Spleen (tissue), 11 donors: ENCODE measurements at regions not wholly inside any gene's neighbourhood (a gene's known extent, or its start where the extent isn't known, plus 50 kb on each side); places are given as distances from the start of the nearest gene placed in this dataset.

ENCODE experiments used
- DNase-seq: peaks from one replicate; pipeline ENCODE4 v3.0.0-alpha.2; 2020
- H3K27ac ChIP-seq, 8 donors: fragments of 200-600 bp; sonication (generic) in 7 of 8; 1 replicate in 4 of 8; 2 replicates in 4 of 8; pipeline versions ENCODE4 v1.5.0 to v1.8.0; 2016 to 2021; ENCODE audit warnings: inconsistent platforms in 4 of 8, mild to moderate bottlenecking in 4 of 8, moderate library complexity in 1 of 8
- H3K27me3 ChIP-seq, 7 donors: fragments of 200-600 bp; sonication (generic) in 6 of 7; replicated peaks in 1 of 7; 1 replicate in 4 of 7; 2 replicates in 3 of 7; pipeline versions ENCODE4 v1.5.0 to v1.8.0; 2016 to 2021; ENCODE audit warnings: inconsistent platforms in 3 of 7, mild to moderate bottlenecking in 1 of 7
- H3K36me3 ChIP-seq, 6 donors: fragments of 200-600 bp; sonication (generic) in 5 of 6; 1 replicate in 4 of 6; 2 replicates in 2 of 6; pipeline versions ENCODE4 v1.5.0 to v1.8.0; 2016 to 2021; ENCODE audit warnings: inconsistent platforms in 2 of 6
- H3K4me1 ChIP-seq, 6 donors: fragments of 200-600 bp; sonication (generic) in 5 of 6; 1 replicate in 3 of 6; 2 replicates in 3 of 6; pipeline versions ENCODE4 v1.5.0 to v1.8.0; 2016 to 2021; ENCODE audit warnings: inconsistent platforms in 3 of 6
- H3K4me3 ChIP-seq, 8 donors: fragments of 200-600 bp; sonication (generic) in 7 of 8; 1 replicate in 4 of 8; 2 replicates in 4 of 8; pipeline versions ENCODE4 v1.5.0 to v1.8.0; 2016 to 2021; ENCODE audit warnings: inconsistent platforms in 4 of 8, mild to moderate bottlenecking in 4 of 8, moderate library complexity in 2 of 8
- H3K9me3 ChIP-seq, 8 donors: fragments of 200-600 bp; sonication (generic) in 7 of 8; 1 replicate in 4 of 8; 2 replicates in 4 of 8; pipeline versions ENCODE4 v1.5.0 to v1.8.0; 2016 to 2021; ENCODE audit warnings: inconsistent platforms in 4 of 8
- CTCF ChIP-seq, 11 experiments: fragments of 200-600 bp in 7 of 11; fragments of 450-650 bp in 4 of 11; sonication (generic) in 4 of 11; IDR thresholded peaks in 8 of 11; conservative IDR thresholded peaks in 3 of 11; 1 replicate in 7 of 11; 2 replicates in 4 of 11; pipeline versions ENCODE4 v1.4.0 to v1.8.0; 2016 to 2021; ENCODE audit warnings: antibody characterized with exemption in 11 of 11, inconsistent platforms in 4 of 11, mild to moderate bottlenecking in 1 of 11
- POLR2A ChIP-seq, 3 donors: fragments of 450-650 bp; IDR thresholded peaks; one replicate each; pipeline ENCODE4 v1.5.1; 2017; ENCODE audit warnings: antibody characterized with exemption in 3 of 3, mild to moderate bottlenecking in 1 of 3
- POLR2AphosphoS5 ChIP-seq, 3 donors: sonication (generic); formaldehyde crosslinking; IDR thresholded peaks; one replicate each; pipeline ENCODE4 v1.5.1; 2017; ENCODE audit warnings: antibody characterized with exemption in 3 of 3
- WGBS, 5 donors: extraction: QIAGEN DNeasy Blood & Tissue Kit in 3 of 5; methylation state at CpG; one replicate each; pipeline versions ENCODE4 v1.1.5 to v1.1.7; 2013 to 2018; 5-methylcytosine and 5-hydroxymethylcytosine counted together
- intact Hi-C: fragments of 100-400 bp; cut with DNase I; formaldehyde crosslinking; loops from one replicate; pipeline ENCODE4 v1.15.0; 2023; ENCODE audit warnings: low total_unique reads
- donor health status: healthy with polysubstance abuse.
- donor health status: DM: no; HTN: no; CAD: no; lungs with moderate emphysema.
- donor health status: DM: no; HTN: no; CAD: no.
- donor health status: Bipolar disorder and iron deficiency.
- donor health status: healthy.
- donor health status: DM: no; HTN: no; CAD: no.
- donor health status: DM: yes; HTN: yes; CAD: no.

GRCh38 chrX:443536-444210, 57.0 kb upstream of the PPP2R3B start:
- Histone ChIP-seq H3K4me1 (no peaks in the 10 kb centered on the region), H3K9me3 (peaks cover 0 to 4% (median 0%) of the 10 kb centered on the region in 8 donors), H3K27me3 (peaks cover 0 to 7% (median 0%) of the 10 kb centered on the region in 7 donors), H3K27ac (no peak overlapping the region), H3K4me3 (no peak overlapping the region), H3K36me3 (no peaks in the 10 kb centered on the region)
- intact Hi-C loops: no loop called here
- WGBS, 5 donors: 61 to 72% (median 64%) methylated on average over 11 of the region's 11 CpGs
- TF ChIP-seq POLR2A (IDR thresholded peaks at IDR 0.05): no peak
- TF ChIP-seq POLR2AphosphoS5 (IDR thresholded peaks at IDR 0.05): no peak
- no peak for TF ChIP-seq CTCF (IDR thresholded peaks at IDR 0.05 in 8 of 11, conservative IDR thresholded peaks at IDR 0.05 in 3 of 11)
- peak; percentile 19 for DNase-seq

- H3K4me1 ChIP-seq: no peaks in the 10 kb centered on the region
- TF ChIP-seq POLR2AphosphoS5 (IDR thresholded peaks at IDR 0.05): no peak
- TF ChIP-seq CTCF (IDR thresholded peaks at IDR 0.05 in 8 of 11, conservative IDR thresholded peaks at IDR 0.05 in 3 of 11): no peak
- no peak overlapping the region for H3K27ac ChIP-seq
- peak; percentile 27 for DNase-seq
- peaks cover 0 to 4% (median 0%) of the 10 kb centered on the region in 8 donors for H3K9me3 ChIP-seq
- intact Hi-C loops: no loop called here
- no peak overlapping the region for H3K4me3 ChIP-seq
- 61 to 82% (median 78%) methylated on average over 5 of the region's 5 CpGs for WGBS, 5 donors
- H3K27me3 ChIP-seq: peaks cover 0 to 1% (median 0%) of the 10 kb centered on the region in 7 donors
- H3K36me3 ChIP-seq: no peaks in the 10 kb centered on the region
Observed at GRCh38 chrX:444305-444704, 57.6 kb upstream of the PPP2R3B start.

- peaks cover 0 to 3% (median 0%) of the 10 kb centered on the region in 7 donors for H3K27me3 ChIP-seq
- intact Hi-C loops: no loop called here
- H3K4me3 ChIP-seq: no peak overlapping the region
- DNase-seq: no peak
- WGBS, 5 donors: 36 to 59% (median 53%) methylated on average over 8 of the region's 8 CpGs
- peaks cover 0 to 4% (median 0%) of the 10 kb centered on the region in 8 donors for H3K9me3 ChIP-seq
- H3K36me3 ChIP-seq: no peaks in the 10 kb centered on the region
- TF ChIP-seq POLR2A (IDR thresholded peaks at IDR 0.05) (no peak), POLR2AphosphoS5 (IDR thresholded peaks at IDR 0.05) (no peak), CTCF (IDR thresholded peaks at IDR 0.05 in 8 of 11, conservative IDR thresholded peaks at IDR 0.05 in 3 of 11) (no peak)
- no peak overlapping the region for H3K27ac ChIP-seq
- no peaks in the 10 kb centered on the region for H3K4me1 ChIP-seq
Observed at GRCh38 chrX:445727-446126, 59.0 kb upstream of the PPP2R3B start.

- peak; percentile 4 for DNase-seq
- no peak for TF ChIP-seq POLR2A (IDR thresholded peaks at IDR 0.05)
- WGBS, 5 donors: 24 to 50% (median 35%) methylated on average over 10 of the region's 10 CpGs
- Histone ChIP-seq H3K9me3 (peaks cover 0 to 4% (median 0%) of the 10 kb centered on the region in 8 donors), H3K27me3 (peaks cover 0 to 3% (median 0%) of the 10 kb centered on the region in 7 donors), H3K36me3 (no peaks in the 10 kb centered on the region), H3K4me1 (no peaks in the 10 kb centered on the region), H3K4me3 (no peak overlapping the region), H3K27ac (no peak overlapping the region)
- intact Hi-C loops: no loop called here
Observed at GRCh38 chrX:446245-446644, 59.5 kb upstream of the PPP2R3B start.
